ENCODE measurements at regions not wholly inside any gene's neighbourhood (a gene's known extent, or its start where the extent isn't known, plus 50 kb on each side); places are given as distances from the start of the nearest gene placed in this dataset.

DNA sequence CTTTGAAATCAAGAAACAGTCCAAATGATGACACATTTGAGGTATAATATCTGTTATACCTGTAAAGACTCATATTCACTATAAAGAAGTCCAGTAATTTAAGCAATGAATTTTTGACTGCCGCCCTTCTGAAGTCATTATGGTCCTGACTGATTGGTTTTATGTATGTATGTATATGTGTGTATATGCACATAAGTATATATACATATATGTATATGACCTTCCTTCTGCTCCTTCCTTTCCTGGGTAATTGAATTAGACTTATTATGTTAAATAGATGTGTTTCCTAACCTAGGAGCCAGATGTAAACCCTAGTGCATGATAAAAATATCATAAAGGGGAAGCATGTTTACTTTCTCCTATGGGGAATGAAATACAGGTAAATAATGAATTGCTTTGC is 343.1 kb upstream of the BRINP1 start:
- TF ChIP-seq, protein P1, sequence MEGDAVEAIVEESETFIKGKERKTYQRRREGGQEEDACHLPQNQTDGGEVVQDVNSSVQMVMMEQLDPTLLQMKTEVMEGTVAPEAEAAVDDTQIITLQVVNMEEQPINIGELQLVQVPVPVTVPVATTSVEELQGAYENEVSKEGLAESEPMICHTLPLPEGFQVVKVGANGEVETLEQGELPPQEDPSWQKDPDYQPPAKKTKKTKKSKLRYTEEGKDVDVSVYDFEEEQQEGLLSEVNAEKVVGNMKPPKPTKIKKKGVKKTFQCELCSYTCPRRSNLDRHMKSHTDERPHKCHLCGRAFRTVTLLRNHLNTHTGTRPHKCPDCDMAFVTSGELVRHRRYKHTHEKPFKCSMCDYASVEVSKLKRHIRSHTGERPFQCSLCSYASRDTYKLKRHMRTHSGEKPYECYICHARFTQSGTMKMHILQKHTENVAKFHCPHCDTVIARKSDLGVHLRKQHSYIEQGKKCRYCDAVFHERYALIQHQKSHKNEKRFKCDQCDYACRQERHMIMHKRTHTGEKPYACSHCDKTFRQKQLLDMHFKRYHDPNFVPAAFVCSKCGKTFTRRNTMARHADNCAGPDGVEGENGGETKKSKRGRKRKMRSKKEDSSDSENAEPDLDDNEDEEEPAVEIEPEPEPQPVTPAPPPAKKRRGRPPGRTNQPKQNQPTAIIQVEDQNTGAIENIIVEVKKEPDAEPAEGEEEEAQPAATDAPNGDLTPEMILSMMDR (IDR thresholded peaks at IDR 0.05), result no peak
- no peak for TF ChIP-seq POLR2A (IDR thresholded peaks at IDR 0.05)
- WGBS (ENCODE audit: insufficient coverage, low coverage, low lambda C conversion rate, missing lambda C conversion rate), result 39% methylated on average over 1 of the region's 1 CpG
- intact Hi-C loops (cut with DNase I), result no loop called here

DNA sequence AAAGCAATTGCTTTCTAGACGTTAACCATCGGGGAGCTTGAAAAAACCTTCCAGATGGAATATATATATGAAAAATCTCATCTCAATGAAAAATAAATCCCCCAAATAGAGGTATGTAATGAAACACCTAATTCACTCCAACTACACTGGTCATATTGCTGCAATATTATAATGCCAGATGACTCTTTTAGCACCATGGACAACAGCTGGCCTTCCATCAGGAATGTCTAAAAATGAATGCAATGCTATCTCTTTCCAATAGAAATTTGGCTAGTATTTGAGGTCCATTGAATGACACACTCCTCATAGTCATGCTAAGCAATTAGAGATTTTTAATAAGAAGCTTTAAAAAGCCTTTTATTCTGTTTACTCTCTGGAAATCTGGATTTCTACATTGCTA is 340.2 kb upstream of the BRINP1 start:
- Histone ChIP-seq H3K9me3 (no peaks in the 10 kb centered on the region), H3K27me3 (no peaks in the 10 kb centered on the region), H3K36me3 (no peaks in the 10 kb centered on the region), H3K27ac (no peak overlapping the region), H3K4me3 (no peak overlapping the region), H3K4me1 (no peaks in the 10 kb centered on the region)
- TF ChIP-seq, protein P1 (IDR thresholded peaks at IDR 0.05), result no peak
- no peak for TF ChIP-seq POLR2A (IDR thresholded peaks at IDR 0.05)
- 56% methylated on average over 2 of the region's 2 CpGs for WGBS (ENCODE audit: insufficient coverage, low coverage, low lambda C conversion rate, missing lambda C conversion rate)
- no peak for DNase-seq
- no peak for ATAC-seq
- intact Hi-C loops (cut with DNase I), result no loop called here

More for the DNA sequence above, 343.1 kb upstream of the BRINP1 start:
- H3K27me3 ChIP-seq, result no peaks in the 10 kb centered on the region
- H3K4me3 ChIP-seq, result no peak overlapping the region
- ATAC-seq (no peak), DNase-seq (no peak)
- H3K27ac ChIP-seq, result no peak overlapping the region
- H3K9me3 ChIP-seq, result no peaks in the 10 kb centered on the region
- no peaks in the 10 kb centered on the region for H3K36me3 ChIP-seq
- H3K4me1 ChIP-seq, result no peaks in the 10 kb centered on the region

DNA sequence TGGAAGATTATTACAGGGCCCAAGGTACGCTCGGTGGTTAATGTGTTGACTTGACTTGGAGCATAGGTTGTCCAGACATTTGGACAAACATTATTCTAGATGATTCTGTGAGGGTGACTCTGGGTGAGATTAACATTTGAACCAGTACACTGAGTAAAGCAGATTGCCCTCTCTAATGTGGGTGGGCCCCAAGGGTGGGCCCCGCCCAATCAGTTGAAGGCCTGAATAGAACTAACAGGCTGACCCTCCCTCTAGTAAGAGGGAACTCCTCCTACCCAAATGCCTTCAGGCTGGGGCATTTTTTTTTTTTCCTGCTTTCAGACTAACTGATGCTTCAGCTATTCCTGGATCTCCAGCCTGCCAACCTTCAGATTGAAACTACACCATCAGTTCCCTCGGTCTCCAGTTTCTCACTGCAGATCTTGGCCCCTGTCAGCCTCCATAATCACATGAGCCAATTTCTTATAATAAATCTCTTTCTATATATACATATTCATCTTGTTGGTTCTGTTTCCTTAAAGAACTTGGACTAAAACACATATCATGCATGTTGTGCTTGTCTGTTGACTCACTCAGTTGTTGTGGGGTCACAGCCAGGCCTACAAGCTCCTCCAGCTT is 338.1 kb upstream of the BRINP1 start:
- intact Hi-C loops (cut with DNase I), result no loop called here
- Histone ChIP-seq H3K9me3 (no peaks in the 10 kb centered on the region), H3K4me1 (no peaks in the 10 kb centered on the region), H3K36me3 (no peaks in the 10 kb centered on the region), H3K27me3 (no peaks in the 10 kb centered on the region), H3K4me3 (no peak overlapping the region), H3K27ac (no peak overlapping the region)
- no peak for ATAC-seq
- DNase-seq, result no peak
- WGBS (ENCODE audit: insufficient coverage, low coverage, low lambda C conversion rate, missing lambda C conversion rate), result 73% methylated on average over 4 of the region's 4 CpGs
- TF ChIP-seq POLR2A (IDR thresholded peaks at IDR 0.05), result no peak
- TF ChIP-seq, protein P1 (IDR thresholded peaks at IDR 0.05), result no peak

DNA sequence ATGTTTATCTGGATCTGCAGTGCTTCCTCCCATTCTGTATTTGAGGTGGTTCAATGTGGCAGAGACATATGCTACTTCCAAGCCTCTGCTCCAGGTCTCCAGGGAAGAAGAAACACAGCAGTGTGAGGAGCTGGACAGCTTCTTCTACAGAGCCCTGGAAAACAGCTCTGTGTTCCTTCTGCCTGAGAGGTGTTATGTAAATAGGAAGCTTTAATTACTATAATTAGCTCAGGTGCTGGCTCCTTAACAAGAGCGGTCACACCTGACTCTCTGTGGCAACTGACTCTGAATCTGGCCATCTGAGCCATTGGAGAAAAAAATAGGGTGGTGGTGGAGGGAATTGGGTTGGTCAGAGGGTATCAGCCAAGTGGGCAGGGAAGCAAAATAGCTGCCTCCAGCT is 332.4 kb upstream of the BRINP1 start:
- no peak for TF ChIP-seq POLR2A (IDR thresholded peaks at IDR 0.05)
- TF ChIP-seq, protein P1 (IDR thresholded peaks at IDR 0.05), result no peak
- intact Hi-C loops (cut with DNase I), result no loop called here
- ATAC-seq, result no peak

DNA sequence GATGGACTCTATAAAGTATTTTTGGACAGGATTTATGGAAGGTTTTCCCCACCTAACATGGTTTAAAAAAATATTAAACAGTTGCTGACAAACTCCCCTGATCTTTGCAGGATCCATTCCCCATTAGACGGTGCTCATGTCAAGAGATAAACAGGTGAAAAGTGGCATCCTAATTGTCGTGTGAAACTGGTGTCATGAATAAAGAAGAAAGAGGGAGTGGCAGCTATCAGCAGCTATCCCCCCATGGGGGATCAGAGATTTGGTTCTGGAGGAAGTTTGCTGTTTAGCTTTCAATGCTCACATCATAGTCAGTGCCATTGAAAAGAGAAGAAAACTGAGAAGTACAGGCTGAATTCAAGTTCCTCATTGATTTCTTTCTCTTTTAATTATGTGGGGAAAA is 329.3 kb upstream of the BRINP1 start:
- Histone ChIP-seq H3K4me3 (no peak overlapping the region), H3K9me3 (no peaks in the 10 kb centered on the region), H3K36me3 (no peaks in the 10 kb centered on the region), H3K27me3 (no peaks in the 10 kb centered on the region), H3K27ac (no peak overlapping the region), H3K4me1 (no peaks in the 10 kb centered on the region)
- no peak for TF ChIP-seq POLR2A (IDR thresholded peaks at IDR 0.05)
- TF ChIP-seq, protein P1 (IDR thresholded peaks at IDR 0.05), result no peak
- no peak for ATAC-seq
- no peak for DNase-seq
- intact Hi-C loops (cut with DNase I), result no loop called here
- 10% methylated on average over 2 of the region's 2 CpGs for WGBS (ENCODE audit: insufficient coverage, low coverage, low lambda C conversion rate, missing lambda C conversion rate)

More for the DNA sequence above, 332.4 kb upstream of the BRINP1 start:
- Histone ChIP-seq H3K4me3 (no peak overlapping the region), H3K27ac (no peak overlapping the region), H3K36me3 (no peaks in the 10 kb centered on the region), H3K4me1 (no peaks in the 10 kb centered on the region), H3K27me3 (no peaks in the 10 kb centered on the region), H3K9me3 (no peaks in the 10 kb centered on the region)
- no peak for DNase-seq
- WGBS (ENCODE audit: insufficient coverage, low coverage, low lambda C conversion rate, missing lambda C conversion rate), result 13% methylated on average over 1 of the region's 1 CpG
